Endothelial cell of umbilical vein (primary cell): ENCODE measurements at regions not wholly inside any gene's neighbourhood (a gene's known extent, or its start where the extent isn't known, plus 50 kb on each side); places are given as distances from the start of the nearest gene placed in this dataset.

Source experiments
- BruUV-seq: library from RNA; stranded (reverse); fragments of 400-500 nt; replicated peaks from 2 replicates; lab custom pipeline; 2021; lab: Mats Ljungman, UMichigan
- CTCF ChIA-PET: fragments of 300-600, 350-600 bp; sonication (Branson Sonifier 250); formaldehyde crosslinking; loops from one replicate; lab custom pipeline; 2021; ENCODE audit warnings: antibody characterized with exemption, inconsistent platforms; lab: Charles Lee
- POLR2A ChIA-PET: fragments of 300-600, 350-600 bp; sonication (Branson Sonifier 250); formaldehyde crosslinking; loops from one replicate; lab custom pipeline; 2021; ENCODE audit warnings: antibody characterized with exemption, inconsistent platforms; lab: Charles Lee
- DNase-seq: peaks from one replicate; pipeline ENCODE4 v3.0.0-alpha.2; 2011; ENCODE audit warnings: low read depth, low spot score
- FAIRE-seq: peaks from 2 replicates; lab custom pipeline; 2011; peaks lifted over from hg19 to GRCh38; lab: Jason Lieb, UNC
- H2AFZ ChIP-seq: 2 replicates; pipeline ENCODE4 v1.6.0; 2012; ENCODE audit warnings: low read depth, low read length, control low read depth, inconsistent platforms
- H3K27ac ChIP-seq: 2 replicates; pipeline ENCODE4 v1.5.1; 2011; ENCODE audit warnings: low read depth, mild to moderate bottlenecking, control low read depth, low read length, moderate library complexity; ENCODE audit not compliant: insufficient read depth
- H3K27me3 ChIP-seq, 2 experiments: 2 replicates each; pipeline versions ENCODE4 v1.6.0 to v1.6.1; 2011; ENCODE audit warnings: low read length in 2 of 2, mixed read lengths in 1 of 2; ENCODE audit not compliant: control insufficient read depth in 2 of 2, insufficient read depth in 2 of 2
- H3K36me3 ChIP-seq, 2 experiments: 2 replicates in 1 of 2; 3 replicates in 1 of 2; pipeline ENCODE4 v1.5.1; 2011; ENCODE audit warnings: low read length in 2 of 2, mild to moderate bottlenecking in 1 of 2, moderate library complexity in 1 of 2; ENCODE audit not compliant: control insufficient read depth in 2 of 2, insufficient read depth in 2 of 2; ENCODE audit errors: extremely low read depth in 1 of 2
- H3K4me1 ChIP-seq: 3 replicates; pipeline ENCODE4 v1.5.1; 2011; ENCODE audit warnings: mild to moderate bottlenecking, low read length; ENCODE audit not compliant: control insufficient read depth, insufficient read depth; ENCODE audit errors: extremely low read depth
- H3K4me2 ChIP-seq: 2 replicates; pipeline ENCODE4 v1.6.1; 2011; ENCODE audit warnings: low read length, control low read depth, mixed read lengths; ENCODE audit not compliant: insufficient read depth
- H3K4me3 ChIP-seq, 3 experiments: fragments of 200-600 bp in 1 of 3; sonication (generic), shearing (Covaris generic) in 1 of 3; replicated peaks in 1 of 3; 2 replicates each; pipeline ENCODE4 v1.5.1; 2011 to 2016; ENCODE audit warnings: control low read depth in 3 of 3, low read length in 3 of 3, mild to moderate bottlenecking in 2 of 3, inconsistent platforms in 1 of 3, low read depth in 1 of 3, moderate library complexity in 1 of 3; ENCODE audit not compliant: insufficient read depth in 1 of 3
- H3K79me2 ChIP-seq: 2 replicates; pipeline ENCODE4 v1.6.0; 2012; ENCODE audit warnings: low read length, inconsistent platforms; ENCODE audit not compliant: control insufficient read depth, insufficient read depth
- H3K9ac ChIP-seq: replicated peaks from 2 replicates; pipeline ENCODE3; 2011; ENCODE audit warnings: low read length, control low read depth; ENCODE audit not compliant: insufficient read depth; ENCODE audit errors: extremely low read depth
- H3K9me1 ChIP-seq: replicated peaks from 3 replicates; pipeline ENCODE4 v1.6.0; 2011; ENCODE audit warnings: mild to moderate bottlenecking, low read length; ENCODE audit not compliant: control insufficient read depth, insufficient read depth; ENCODE audit errors: extremely low read depth
- H3K9me3 ChIP-seq: replicated peaks from 2 replicates; pipeline ENCODE4 v1.5.1; 2012; ENCODE audit warnings: low read length, inconsistent platforms; ENCODE audit not compliant: control insufficient read depth, insufficient read depth
- H4K20me1 ChIP-seq: replicated peaks from 2 replicates; pipeline ENCODE3; 2011; ENCODE audit warnings: mild to moderate bottlenecking, low read length; ENCODE audit not compliant: control insufficient read depth, insufficient read depth; ENCODE audit errors: extremely low read depth
- EZH2 ChIP-seq: IDR thresholded peaks from 2 replicates; pipeline ENCODE4 v1.6.1; 2012; ENCODE audit warnings: borderline replicate concordance, low read depth, mild to moderate bottlenecking, moderate library complexity, low read length, inconsistent platforms; ENCODE audit not compliant: severe bottlenecking
- FOS ChIP-seq: IDR thresholded peaks from 2 replicates; pipeline ENCODE4 v1.6.1; 2011; ENCODE audit warnings: mild to moderate bottlenecking, low read length, moderate library complexity, borderline replicate concordance; ENCODE audit not compliant: insufficient read depth
- GATA2 ChIP-seq: IDR thresholded peaks from 2 replicates; pipeline ENCODE4 v1.7.0; 2011; ENCODE audit warnings: low read depth, mild to moderate bottlenecking, moderate library complexity, mixed read lengths, low read length; ENCODE audit not compliant: insufficient read length, insufficient read depth
- JUN ChIP-seq: IDR thresholded peaks from 2 replicates; pipeline ENCODE4 v1.6.1; 2011; ENCODE audit warnings: borderline replicate concordance, low read depth; ENCODE audit not compliant: insufficient read length, insufficient read depth
- MYC ChIP-seq: IDR thresholded peaks from one replicate; pipeline ENCODE4 v1.6.1; 2011; ENCODE audit warnings: mild to moderate bottlenecking, low read depth, low read length
- POLR2A ChIP-seq: IDR thresholded peaks from 2 replicates; pipeline ENCODE4 v1.6.1; 2012; ENCODE audit warnings: low read depth, mild to moderate bottlenecking, control low read depth, low read length
- POLR2AphosphoS5 ChIP-seq: IDR thresholded peaks from 2 replicates; pipeline ENCODE4 v1.6.1; 2012; ENCODE audit warnings: low read depth, mild to moderate bottlenecking, control low read depth, low read length, moderate library complexity; ENCODE audit not compliant: insufficient read depth
- dilution Hi-C: fragments of 300-500 bp; cut with MboI; formaldehyde crosslinking; loops from one replicate; pipeline ENCODE4 v1.15.0; 2019; ENCODE audit warnings: low sequenced_read_pairs; ENCODE audit not compliant: extremely low pct_ligation_motif_present
- intact Hi-C: fragments of 100-400 bp; cut with micrococcal nuclease; formaldehyde crosslinking; loops from one replicate; pipeline ENCODE4 v1.10.0; 2022
- TF ChIP-seq, protein P1 (sequence below): IDR thresholded peaks from 2 replicates; pipeline ENCODE4 v1.6.1; 2011; ENCODE audit not compliant: insufficient read depth, insufficient read length
- TF ChIP-seq, protein P2 (sequence below), 2 donors: IDR thresholded peaks; 1 replicate in 1 of 2; 2 replicates in 1 of 2; pipeline ENCODE4 v1.5.1; 2011; ENCODE audit warnings: low read length in 2 of 2, mild to moderate bottlenecking in 2 of 2, moderate library complexity in 2 of 2, control low read depth in 1 of 2, inconsistent platforms in 1 of 2, low read depth in 1 of 2; ENCODE audit not compliant: insufficient read depth in 1 of 2; ENCODE audit errors: extremely low read depth in 1 of 2

DNA sequence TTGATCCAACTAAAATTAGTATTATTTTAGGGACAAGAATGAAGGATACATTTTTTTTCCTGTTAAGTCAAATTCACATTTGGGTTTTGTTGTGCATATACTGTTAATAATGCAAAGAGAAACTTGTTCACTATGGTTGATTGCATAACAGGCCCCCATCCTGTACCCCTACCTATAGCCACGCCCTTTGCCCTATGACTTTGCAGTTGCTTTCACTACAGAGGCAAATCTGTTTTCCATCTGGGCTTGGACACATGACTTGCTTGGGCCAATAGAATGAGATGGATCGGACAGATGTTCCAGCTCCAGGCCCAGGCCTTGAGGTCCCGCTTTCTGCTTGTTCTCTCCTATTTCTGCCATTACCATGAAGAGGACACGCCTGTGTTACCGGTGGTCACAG lies 278.5 kb upstream of the HNRNPA3 start:
- no peak for DNase-seq

DNA sequence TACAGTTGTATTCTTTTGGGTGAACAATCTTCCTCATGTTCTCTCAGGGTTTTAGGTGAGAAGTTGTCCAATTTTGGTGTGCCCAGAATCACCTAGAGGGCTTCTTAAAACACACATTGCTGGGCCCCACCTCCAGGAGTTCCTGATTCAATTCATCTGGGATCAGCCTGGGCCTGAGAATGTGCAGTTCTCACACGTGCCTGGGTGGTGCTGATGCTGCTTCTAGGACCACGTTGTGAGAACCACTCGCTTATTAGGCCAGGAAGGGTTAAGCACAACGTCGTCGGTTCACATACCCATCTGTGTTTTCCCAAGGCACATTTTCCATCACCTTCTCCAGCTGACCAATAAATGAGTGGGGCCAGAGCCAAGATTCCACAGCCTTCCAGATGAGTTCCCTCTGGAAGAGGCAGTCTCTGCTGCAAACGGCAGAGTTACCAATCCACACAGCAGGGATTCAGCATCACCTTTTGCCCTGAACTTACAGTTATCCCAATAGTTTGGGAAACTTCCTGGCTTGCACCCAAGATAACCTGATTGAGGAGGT lies 277.7 kb upstream of the HNRNPA3 start:
- POLR2A ChIA-PET: no interaction called here
- no peak overlapping the region for H3K9ac ChIP-seq
- dilution Hi-C loops: no loop called here

More for the DNA sequence above, 278.5 kb upstream of the HNRNPA3 start:
- H3K9me3 ChIP-seq: no peaks in the 10 kb centered on the region
- dilution Hi-C loops: no loop called here
- no peaks in the 10 kb centered on the region for H3K36me3 ChIP-seq
- H2AFZ ChIP-seq: no peak overlapping the region
- H3K4me3 ChIP-seq: no peak overlapping the region
- no peak overlapping the region for H3K27ac ChIP-seq
- H3K79me2 ChIP-seq: no peaks in the 10 kb centered on the region
- BruUV-seq: no TSS peak
- peaks cover 0 to 5% of the 10 kb centered on the region in 2 experiments for H3K27me3 ChIP-seq
- H3K4me2 ChIP-seq: no peak overlapping the region
- no peaks in the 10 kb centered on the region for H4K20me1 ChIP-seq
- H3K4me1 ChIP-seq: no peaks in the 10 kb centered on the region
- no peaks in the 10 kb centered on the region for H3K9me1 ChIP-seq
- H3K9ac ChIP-seq: no peak overlapping the region
- no peak for FAIRE-seq
- intact Hi-C loops: no loop called here
- ChIA-PET CTCF (no interaction called here), POLR2A (no interaction called here)
- no peak for TF ChIP-seq POLR2A
- TF ChIP-seq FOS: no peak
- no peak for TF ChIP-seq GATA2

More for the DNA sequence above, 277.7 kb upstream of the HNRNPA3 start:
- H3K36me3 ChIP-seq: no peaks in the 10 kb centered on the region
- no peaks in the 10 kb centered on the region for H3K9me3 ChIP-seq
- DNase-seq (no peak), FAIRE-seq (no peak)
- H3K4me2 ChIP-seq: no peak overlapping the region
- no peaks in the 10 kb centered on the region for H3K79me2 ChIP-seq
- H4K20me1 ChIP-seq: no peaks in the 10 kb centered on the region
- no peaks in the 10 kb centered on the region for H3K4me1 ChIP-seq
- BruUV-seq: no TSS peak
- no peaks in the 10 kb centered on the region for H3K9me1 ChIP-seq
- no peak overlapping the region for H2AFZ ChIP-seq
- H3K4me3 ChIP-seq: no peak overlapping the region
- TF ChIP-seq POLR2A (no peak), FOS (no peak), JUN (no peak), GATA2 (no peak), EZH2 (no peak), MYC (no peak), POLR2AphosphoS5 (no peak)
- TF ChIP-seq, protein P1, sequence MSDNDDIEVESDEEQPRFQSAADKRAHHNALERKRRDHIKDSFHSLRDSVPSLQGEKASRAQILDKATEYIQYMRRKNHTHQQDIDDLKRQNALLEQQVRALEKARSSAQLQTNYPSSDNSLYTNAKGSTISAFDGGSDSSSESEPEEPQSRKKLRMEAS: no peak
- TF ChIP-seq, protein P2, sequence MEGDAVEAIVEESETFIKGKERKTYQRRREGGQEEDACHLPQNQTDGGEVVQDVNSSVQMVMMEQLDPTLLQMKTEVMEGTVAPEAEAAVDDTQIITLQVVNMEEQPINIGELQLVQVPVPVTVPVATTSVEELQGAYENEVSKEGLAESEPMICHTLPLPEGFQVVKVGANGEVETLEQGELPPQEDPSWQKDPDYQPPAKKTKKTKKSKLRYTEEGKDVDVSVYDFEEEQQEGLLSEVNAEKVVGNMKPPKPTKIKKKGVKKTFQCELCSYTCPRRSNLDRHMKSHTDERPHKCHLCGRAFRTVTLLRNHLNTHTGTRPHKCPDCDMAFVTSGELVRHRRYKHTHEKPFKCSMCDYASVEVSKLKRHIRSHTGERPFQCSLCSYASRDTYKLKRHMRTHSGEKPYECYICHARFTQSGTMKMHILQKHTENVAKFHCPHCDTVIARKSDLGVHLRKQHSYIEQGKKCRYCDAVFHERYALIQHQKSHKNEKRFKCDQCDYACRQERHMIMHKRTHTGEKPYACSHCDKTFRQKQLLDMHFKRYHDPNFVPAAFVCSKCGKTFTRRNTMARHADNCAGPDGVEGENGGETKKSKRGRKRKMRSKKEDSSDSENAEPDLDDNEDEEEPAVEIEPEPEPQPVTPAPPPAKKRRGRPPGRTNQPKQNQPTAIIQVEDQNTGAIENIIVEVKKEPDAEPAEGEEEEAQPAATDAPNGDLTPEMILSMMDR (IDR thresholded peaks at IDR 0.05; ENCODE audit: extremely low read depth in 1 of 2, insufficient read depth in 1 of 2, low read depth in 1 of 2, low read length in 2 of 2): no peak
- peaks cover 0 to 5% of the 10 kb centered on the region in 2 experiments for H3K27me3 ChIP-seq
- no peak overlapping the region for H3K27ac ChIP-seq
- CTCF ChIA-PET: no interaction called here
- intact Hi-C loops: no loop called here
